B cell (primary cell): ENCODE measurements at regions not wholly inside any gene's neighbourhood (a gene's known extent, or its start where the extent isn't known, plus 50 kb on each side); places are given as distances from the start of the nearest gene placed in this dataset.
"Not testable (repeated sequence)": the region's sequence is repeated elsewhere in the genome, so short reads cannot be mapped to it uniquely, and the experiment has no call there.

Source experiments
- ATAC-seq: fragments of 200-7000 bp; cut with Tn5 transposase; one replicate; pipeline ENCODE4 v1.10.0; 2021; ENCODE audit warnings: low read depth, mild to moderate bottlenecking, moderate number of reproducible peaks, moderate library complexity
- CTCF ChIA-PET: fragments of 350-600 bp; sonication (Branson Sonifier 250); formaldehyde crosslinking; loops from one replicate; lab custom pipeline; 2021; ENCODE audit warnings: antibody characterized with exemption, inconsistent platforms; lab: Charles Lee
- POLR2A ChIA-PET: fragments of 350-600 bp; sonication (Branson Sonifier 250); formaldehyde crosslinking; loops from one replicate; lab custom pipeline; 2021; ENCODE audit warnings: antibody characterized with exemption; lab: Charles Lee
- DNase-seq: peaks from one replicate; pipeline ENCODE4 v3.0.0; 2013
- H2AFZ ChIP-seq: 2 replicates; pipeline ENCODE4 v1.6.1; 2012; ENCODE audit warnings: mild to moderate bottlenecking, low read depth, low read length; ENCODE audit not compliant: insufficient read depth, poor library complexity, severe bottlenecking
- H3K27ac ChIP-seq, 2 donors: 1 replicate in 1 of 2; 2 replicates in 1 of 2; pipeline ENCODE4 v1.5.1; 2012 to 2013; ENCODE audit warnings: low read length in 2 of 2, mild to moderate bottlenecking in 2 of 2, moderate library complexity in 1 of 2
- H3K27me3 ChIP-seq, 4 experiments: fragments of 200-600 bp in 1 of 4; sonication (generic) in 1 of 4; replicated peaks in 1 of 4; 1 replicate in 2 of 4; 2 replicates in 2 of 4; pipeline versions ENCODE4 v1.6.1 to v1.7.0; 2013 to 2016; ENCODE audit warnings: low read length in 3 of 4, mild to moderate bottlenecking in 2 of 4, mixed read lengths in 1 of 4, moderate library complexity in 1 of 4; ENCODE audit not compliant: insufficient read depth in 4 of 4, control insufficient read depth in 3 of 4; ENCODE audit errors: control extremely low read depth in 1 of 4
- H3K36me3 ChIP-seq, 2 experiments: replicated peaks in 1 of 2; 1 replicate in 1 of 2; 2 replicates in 1 of 2; pipeline versions ENCODE4 v1.6.1 to v1.7.1; 2013; ENCODE audit warnings: low read length in 1 of 2; ENCODE audit not compliant: insufficient read depth in 2 of 2, control insufficient read depth in 1 of 2; ENCODE audit errors: control extremely low read depth in 1 of 2, extremely low read depth in 1 of 2
- H3K4me1 ChIP-seq, 2 donors: fragments of 200-600 bp in 1 of 2; sonication (generic) in 1 of 2; 1 replicate in 1 of 2; 2 replicates in 1 of 2; pipeline versions ENCODE4 v1.5.1 to v1.6.1; 2013 to 2017; ENCODE audit warnings: low read length in 2 of 2; ENCODE audit not compliant: control insufficient read depth in 2 of 2, insufficient read depth in 2 of 2
- H3K4me2 ChIP-seq: replicated peaks from 2 replicates; pipeline ENCODE3; 2012; ENCODE audit warnings: mild to moderate bottlenecking, low read depth, low read length; ENCODE audit not compliant: poor library complexity, severe bottlenecking
- H3K4me3 ChIP-seq, 5 experiments: fragments of 200-600 bp in 1 of 5; sonication (generic) in 1 of 5; 1 replicate in 3 of 5; 2 replicates in 2 of 5; pipeline versions ENCODE4 v1.5.1 to v1.7.0; 2011 to 2016; ENCODE audit warnings: low read length in 4 of 5, mild to moderate bottlenecking in 4 of 5, low read depth in 2 of 5, control low read depth in 1 of 5, moderate library complexity in 1 of 5; ENCODE audit not compliant: insufficient read depth in 1 of 5; ENCODE audit errors: control extremely low read depth in 1 of 5, extremely low read depth in 1 of 5
- H3K79me2 ChIP-seq: fragments of 200-600 bp; sonication (generic); one replicate; pipeline ENCODE4 v1.6.0; 2016; ENCODE audit warnings: low read length; ENCODE audit not compliant: control insufficient read depth, insufficient read depth
- H3K9ac ChIP-seq: fragments of 200-600 bp; sonication (generic); 2 replicates; pipeline ENCODE4 v1.6.1; 2017; ENCODE audit warnings: mild to moderate bottlenecking, low read length, moderate library complexity
- H3K9me3 ChIP-seq, 3 donors: one replicate each; pipeline versions ENCODE4 v1.6.1 to v1.7.1; 2013; ENCODE audit warnings: low read length in 2 of 3; ENCODE audit not compliant: control insufficient read depth in 2 of 3, insufficient read depth in 1 of 3; ENCODE audit errors: control extremely low read depth in 1 of 3
- H4K20me1 ChIP-seq: 2 replicates; pipeline ENCODE4 v1.6.0; 2012; ENCODE audit warnings: mild to moderate bottlenecking, low read length; ENCODE audit not compliant: insufficient read depth, control insufficient read depth, poor library complexity, severe bottlenecking
- H3K27ac Mint-ChIP-seq: one replicate; pipeline ENCODE4 v1.8.0; 2021; ENCODE audit warnings: mixed read lengths
- H3K27me3 Mint-ChIP-seq: one replicate; pipeline ENCODE4 v1.8.0; 2021; ENCODE audit warnings: mixed read lengths
- H3K4me1 Mint-ChIP-seq: one replicate; pipeline ENCODE4 v1.8.0; 2021; ENCODE audit warnings: mixed read lengths
- H3K4me3 Mint-ChIP-seq: one replicate; pipeline ENCODE4 v1.8.0; 2021; ENCODE audit warnings: mixed read lengths
- H3K9me3 Mint-ChIP-seq: one replicate; pipeline ENCODE4 v1.8.0; 2022; ENCODE audit warnings: mixed read lengths; ENCODE audit not compliant: insufficient read depth
- EZH2 ChIP-seq: IDR thresholded peaks from 2 replicates; pipeline ENCODE4 v1.6.1; 2012; ENCODE audit warnings: borderline replicate concordance, low read depth, mild to moderate bottlenecking, moderate library complexity, low read length; ENCODE audit not compliant: insufficient read depth, poor library complexity, severe bottlenecking
- WGBS: methylation state at CpG from one replicate; pipeline ENCODE4 v1.1.5; 2013; ENCODE audit warnings: missing lambda C conversion rate; ENCODE audit not compliant: insufficient coverage; 5-methylcytosine and 5-hydroxymethylcytosine counted together
- intact Hi-C: fragments of 100-400 bp; cut with micrococcal nuclease; formaldehyde crosslinking; loops from one replicate; pipeline ENCODE4 v1.10.0; 2022
- TF ChIP-seq, protein P1 (sequence below): fragments of 200-600 bp; IDR thresholded peaks from one replicate; pipeline ENCODE4 v1.8.0; 2022; ENCODE audit warnings: antibody characterized with exemption, mild to moderate bottlenecking

DNA sequence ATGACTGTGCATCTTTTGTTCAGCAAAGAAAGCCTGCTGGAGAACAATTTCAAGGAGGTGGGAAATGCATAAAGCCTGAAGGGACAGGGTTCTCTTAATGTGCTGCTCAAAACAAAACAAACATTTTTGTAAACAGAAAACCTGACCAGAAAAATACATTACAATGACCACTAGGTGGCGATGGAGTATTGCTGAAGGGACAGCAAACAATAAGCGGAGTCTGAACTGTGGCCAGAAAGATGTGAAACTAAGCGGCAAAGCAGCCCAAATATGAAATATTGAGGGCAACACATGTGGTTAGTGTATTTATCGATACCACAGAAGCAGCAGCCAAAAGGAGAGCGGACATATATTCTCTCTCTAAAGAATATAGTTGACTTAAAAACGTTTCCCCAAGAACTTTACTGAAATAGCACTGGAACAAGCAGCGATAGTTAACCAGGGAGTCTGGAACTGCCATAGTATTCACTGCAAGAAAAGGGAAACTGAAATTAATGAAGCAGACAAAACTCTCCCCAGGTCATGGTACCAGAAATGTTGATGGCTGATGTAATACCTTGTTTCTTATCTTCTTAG, 1814.2 kb upstream of the DEFB115 start:
- H3K79me2 ChIP-seq, H3K27me3 Mint-ChIP-seq, H3K4me3 ChIP-seq, ATAC-seq, POLR2A ChIA-PET, H3K4me2 ChIP-seq, H3K4me1 Mint-ChIP-seq, H3K27ac ChIP-seq, H3K9me3 ChIP-seq, H3K36me3 ChIP-seq, H2AFZ ChIP-seq, H3K9ac ChIP-seq, H3K27me3 ChIP-seq, CTCF ChIA-PET, intact Hi-C loops, H3K4me1 ChIP-seq, H3K27ac Mint-ChIP-seq, H3K4me3 Mint-ChIP-seq, H3K9me3 Mint-ChIP-seq, H4K20me1 ChIP-seq: not testable (repeated sequence)
- TF ChIP-seq, protein P1, sequence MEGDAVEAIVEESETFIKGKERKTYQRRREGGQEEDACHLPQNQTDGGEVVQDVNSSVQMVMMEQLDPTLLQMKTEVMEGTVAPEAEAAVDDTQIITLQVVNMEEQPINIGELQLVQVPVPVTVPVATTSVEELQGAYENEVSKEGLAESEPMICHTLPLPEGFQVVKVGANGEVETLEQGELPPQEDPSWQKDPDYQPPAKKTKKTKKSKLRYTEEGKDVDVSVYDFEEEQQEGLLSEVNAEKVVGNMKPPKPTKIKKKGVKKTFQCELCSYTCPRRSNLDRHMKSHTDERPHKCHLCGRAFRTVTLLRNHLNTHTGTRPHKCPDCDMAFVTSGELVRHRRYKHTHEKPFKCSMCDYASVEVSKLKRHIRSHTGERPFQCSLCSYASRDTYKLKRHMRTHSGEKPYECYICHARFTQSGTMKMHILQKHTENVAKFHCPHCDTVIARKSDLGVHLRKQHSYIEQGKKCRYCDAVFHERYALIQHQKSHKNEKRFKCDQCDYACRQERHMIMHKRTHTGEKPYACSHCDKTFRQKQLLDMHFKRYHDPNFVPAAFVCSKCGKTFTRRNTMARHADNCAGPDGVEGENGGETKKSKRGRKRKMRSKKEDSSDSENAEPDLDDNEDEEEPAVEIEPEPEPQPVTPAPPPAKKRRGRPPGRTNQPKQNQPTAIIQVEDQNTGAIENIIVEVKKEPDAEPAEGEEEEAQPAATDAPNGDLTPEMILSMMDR, result peak; percentile 39
- 0% methylated on average over 2 of the region's 7 CpGs for WGBS
- peak; percentile 48 for DNase-seq

DNA sequence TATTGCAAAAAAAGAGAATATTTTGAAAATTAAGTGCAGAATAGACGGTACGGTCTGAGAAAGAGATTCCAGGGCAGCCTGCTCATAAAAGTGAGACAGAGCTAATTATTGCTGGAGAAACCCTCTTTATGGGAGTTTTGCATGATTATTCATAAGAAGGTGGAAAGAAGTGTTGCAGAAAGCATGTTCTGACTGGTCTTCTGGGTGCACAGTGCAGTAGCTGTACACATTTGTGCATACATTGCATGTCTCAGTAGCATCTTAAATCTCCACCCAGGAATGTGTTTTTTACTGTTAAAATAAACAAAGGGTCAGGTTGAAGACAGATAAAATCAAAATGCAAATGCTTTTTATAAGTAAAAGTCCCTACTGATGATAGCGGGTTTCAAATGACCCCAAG, 1813.6 kb upstream of the DEFB115 start:
- H3K27me3 ChIP-seq, result no peaks in the 10 kb centered on the region
- H3K4me1 ChIP-seq, result no peaks in the 10 kb centered on the region
- no peaks in the 10 kb centered on the region for H3K36me3 ChIP-seq
- no peak overlapping the region for H3K9ac ChIP-seq
- ATAC-seq (no peak), DNase-seq (no peak)
- no peaks in the 10 kb centered on the region for H3K27me3 Mint-ChIP-seq
- H3K4me1 Mint-ChIP-seq, result no peaks in the 10 kb centered on the region
- H4K20me1 ChIP-seq, result no peaks in the 10 kb centered on the region
- H3K27ac Mint-ChIP-seq, result no peak overlapping the region
- H3K9me3 ChIP-seq, result peaks cover 0 to 13% (median 0%) of the 10 kb centered on the region in 3 donors
- 47% methylated on average over 3 of the region's 3 CpGs for WGBS
- H3K4me3 ChIP-seq, result no peak overlapping the region
- intact Hi-C loops, result no loop called here
- H3K4me3 Mint-ChIP-seq, result no peak overlapping the region
- TF ChIP-seq, protein P1, result no peak
- no peak for TF ChIP-seq EZH2
- POLR2A ChIA-PET, result no interaction called here
- H2AFZ ChIP-seq, result no peak overlapping the region
- H3K79me2 ChIP-seq, result no peaks in the 10 kb centered on the region
- H3K27ac ChIP-seq, result no peak overlapping the region
- H3K4me2 ChIP-seq, result no peak overlapping the region
- CTCF ChIA-PET, result no interaction called here
- H3K9me3 Mint-ChIP-seq, result no peaks in the 10 kb centered on the region

DNA sequence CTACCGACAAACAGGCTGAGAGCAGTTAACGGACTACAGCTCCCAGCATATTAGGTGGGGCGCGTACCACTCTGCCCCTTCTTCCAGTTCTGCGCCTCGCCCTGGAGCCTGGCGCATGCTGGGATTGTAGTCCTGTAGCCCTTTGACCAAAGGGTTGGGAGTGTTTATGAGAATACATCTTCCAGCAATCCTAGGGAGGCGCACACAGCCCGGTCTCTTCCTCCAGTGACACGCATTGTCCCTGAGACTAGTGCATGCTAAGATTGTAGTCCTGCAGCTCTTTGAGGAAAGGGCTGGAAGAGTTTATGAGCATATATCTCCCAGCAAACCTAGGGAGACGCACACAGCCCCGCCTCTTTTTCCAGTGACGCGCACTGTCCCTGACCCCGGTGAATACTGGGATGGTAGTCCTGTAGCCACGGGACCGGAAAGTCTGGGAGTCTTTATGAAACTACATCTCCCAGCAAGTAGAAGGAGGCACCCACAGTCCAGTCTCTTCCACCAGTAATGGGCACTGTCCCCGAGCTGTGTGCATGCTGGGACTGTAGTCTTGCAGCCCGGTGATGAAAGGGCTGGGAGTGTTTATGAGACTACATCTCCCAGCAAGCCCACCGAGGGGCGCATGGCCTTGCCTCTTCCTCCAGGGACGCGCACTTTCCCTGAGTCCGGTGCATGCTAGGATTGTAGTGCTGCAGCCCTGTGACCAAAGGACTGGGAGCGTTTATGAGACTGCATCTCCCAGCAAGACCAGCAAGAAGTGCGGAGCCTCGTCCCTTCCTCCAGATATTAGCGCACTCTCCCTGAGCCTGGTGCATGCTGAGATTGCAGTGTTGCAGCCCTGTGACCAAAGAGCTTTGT, 1812.2 kb upstream of the DEFB115 start:
- H3K9ac ChIP-seq, CTCF ChIA-PET, H3K27ac Mint-ChIP-seq, H3K27me3 Mint-ChIP-seq, H3K9me3 Mint-ChIP-seq, H3K4me1 ChIP-seq, H3K27me3 ChIP-seq, H3K4me1 Mint-ChIP-seq, H4K20me1 ChIP-seq, H3K27ac ChIP-seq, H3K36me3 ChIP-seq, H2AFZ ChIP-seq, H3K79me2 ChIP-seq, H3K4me2 ChIP-seq, POLR2A ChIA-PET, H3K4me3 ChIP-seq, intact Hi-C loops, H3K4me3 Mint-ChIP-seq: not testable (repeated sequence)
- peaks cover 0 to 17% (median 0%) of the 10 kb centered on the region in 3 donors for H3K9me3 ChIP-seq
- ATAC-seq (peak; percentile 45), DNase-seq (peak; percentile 10)
- WGBS, result 54% methylated on average over 11 of the region's 28 CpGs
